ENCODE measurements at regions not wholly inside any gene's neighbourhood (a gene's known extent, or its start where the extent isn't known, plus 50 kb on each side); places are given as distances from the start of the nearest gene placed in this dataset.

- TF ChIP-seq CTCF (IDR thresholded peaks at IDR 0.05): no peak
- no peak overlapping the region for H3K27ac ChIP-seq
- H3K9me3 ChIP-seq: peaks cover 4% of the 10 kb centered on the region
- intact Hi-C loops (cut with DNase I): no loop called here
- DNase-seq (peak; percentile 6 to 18), ATAC-seq (no peak)
- no peaks in the 10 kb centered on the region for H3K36me3 ChIP-seq (ENCODE audit: insufficient read depth in 1 of 2, low read depth in 1 of 2)
- H3K4me3 ChIP-seq: no peak overlapping the region
- H3K27me3 ChIP-seq (ENCODE audit: insufficient read depth in 3 of 3, low read length in 2 of 3): peaks cover 0 to 82% (median 23%) of the 10 kb centered on the region in 3 donors
- H3K4me1 ChIP-seq: no peaks in the 10 kb centered on the region
- WGBS, 3 donors: 80 to 83% (median 82%) methylated on average over 23 of the region's 23 CpGs
Measured at GRCh38 chr20:63082939-63083735, 76.4 kb upstream of the BHLHE23 start.

GRCh38 chr20:63082308-63082938, 75.7 kb upstream of the BHLHE23 start:
- no peaks in the 10 kb centered on the region for H3K4me1 ChIP-seq
- peaks cover 0 to 75% (median 21%) of the 10 kb centered on the region in 3 donors for H3K27me3 ChIP-seq (ENCODE audit: insufficient read depth in 3 of 3, low read length in 2 of 3)
- WGBS, 3 donors: 9 to 16% (median 9%) methylated on average over 7 to 15 of the region's 15 CpGs
- no peak overlapping the region for H3K27ac ChIP-seq
- intact Hi-C loops (cut with DNase I): no loop called here
- no peaks in the 10 kb centered on the region for H3K36me3 ChIP-seq (ENCODE audit: insufficient read depth in 1 of 2, low read depth in 1 of 2)
- TF ChIP-seq CTCF (IDR thresholded peaks at IDR 0.05): no peak
- peaks cover 11% of the 10 kb centered on the region for H3K9me3 ChIP-seq
- DNase-seq (peak in 1 of 2 donors; percentile 56), ATAC-seq (no peak)
- H3K4me3 ChIP-seq: no peak overlapping the region

- peaks cover 14% of the 10 kb centered on the region for H3K9me3 ChIP-seq
- TF ChIP-seq CTCF (IDR thresholded peaks at IDR 0.05): no peak
- ATAC-seq: no peak
- H3K4me1 ChIP-seq: no peaks in the 10 kb centered on the region
- H3K27me3 ChIP-seq (ENCODE audit: insufficient read depth in 3 of 3, low read length in 2 of 3): peaks cover 0 to 69% (median 21%) of the 10 kb centered on the region in 3 donors
- no peak overlapping the region for H3K27ac ChIP-seq
- no peak overlapping the region for H3K4me3 ChIP-seq
- no peak for DNase-seq
- H3K36me3 ChIP-seq (ENCODE audit: insufficient read depth in 1 of 2, low read depth in 1 of 2): no peaks in the 10 kb centered on the region
- intact Hi-C loops (cut with DNase I): no loop called here
- WGBS, 3 donors: 38 to 48% (median 41%) methylated on average over 10 of the region's 10 CpGs
Measured at GRCh38 chr20:63081831-63082230, 75.1 kb upstream of the BHLHE23 start.

GRCh38 chr20:63081351-63081750, 74.6 kb upstream of the BHLHE23 start:
- 64 to 81% (median 71%) methylated on average over 5 of the region's 5 CpGs for WGBS, 3 donors
- Histone ChIP-seq H3K36me3 (ENCODE audit: insufficient read depth in 1 of 2, low read depth in 1 of 2) (no peaks in the 10 kb centered on the region), H3K27ac (no peak overlapping the region), H3K4me3 (no peak overlapping the region), H3K4me1 (no peaks in the 10 kb centered on the region), H3K27me3 (ENCODE audit: insufficient read depth in 3 of 3, low read length in 2 of 3) (peaks cover 0 to 68% (median 19%) of the 10 kb centered on the region in 3 donors), H3K9me3 (peaks cover 14% of the 10 kb centered on the region)
- no peak for TF ChIP-seq CTCF (IDR thresholded peaks at IDR 0.05)
- ATAC-seq: no peak
- intact Hi-C loops (cut with DNase I): no loop called here
- DNase-seq: no peak
